GM19240 (cell line): ENCODE measurements at regions not wholly inside any gene's neighbourhood (a gene's known extent, or its start where the extent isn't known, plus 50 kb on each side); places are given as distances from the start of the nearest gene placed in this dataset.
"Not testable (repeated sequence)": the region's sequence is repeated elsewhere in the genome, so short reads cannot be mapped to it uniquely, and the experiment has no call there.

Experiments used
- DNase-seq: peaks from one replicate; pipeline ENCODE4 v3.0.0; 2011; ENCODE audit warnings: low spot score; ENCODE audit not compliant: insufficient read length

DNA sequence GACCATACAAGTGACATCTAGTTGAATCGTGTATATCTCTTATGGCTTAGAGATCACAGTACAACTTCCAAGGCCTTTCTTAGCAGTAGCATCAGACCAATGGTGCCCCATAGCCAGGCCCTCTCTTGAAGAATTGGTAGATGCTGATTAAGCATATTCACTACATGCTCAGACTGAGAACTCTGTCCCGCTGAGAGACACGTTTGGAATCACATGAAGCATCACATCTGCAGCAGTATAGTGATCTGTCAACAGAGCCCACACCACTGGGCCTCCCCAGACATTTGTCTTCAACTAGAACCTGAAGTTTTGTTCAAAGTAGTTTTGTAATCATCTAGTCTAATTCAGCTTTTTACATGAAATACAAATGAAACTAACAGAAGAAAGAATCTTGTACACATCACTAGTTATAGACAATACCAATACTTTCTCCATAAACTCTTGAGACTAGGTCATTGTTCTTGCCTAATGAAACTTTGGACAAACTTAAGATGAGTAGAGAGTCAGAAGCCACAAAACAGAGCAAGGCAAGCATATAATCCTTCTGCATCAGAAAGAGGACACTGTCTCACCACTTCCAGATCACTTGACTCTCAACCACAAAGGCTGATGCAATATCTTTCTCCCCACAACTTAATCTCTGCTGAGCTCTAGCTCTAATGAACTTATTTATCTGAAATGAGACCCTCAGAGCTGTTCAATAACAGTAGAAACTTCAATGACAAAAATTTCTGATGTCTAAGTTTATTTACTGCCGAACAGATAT lies 182.7 kb downstream of the TBX18 start:
- DNase-seq: no peak

- DNase-seq: no peak
These were observed 185.0 kb downstream of the TBX18 start for GRCh38 chr6:84579404-84579803.

GRCh38 chr6:84576029-84576428 lies 188.4 kb downstream of the TBX18 start:
- DNase-seq: no peak

DNA sequence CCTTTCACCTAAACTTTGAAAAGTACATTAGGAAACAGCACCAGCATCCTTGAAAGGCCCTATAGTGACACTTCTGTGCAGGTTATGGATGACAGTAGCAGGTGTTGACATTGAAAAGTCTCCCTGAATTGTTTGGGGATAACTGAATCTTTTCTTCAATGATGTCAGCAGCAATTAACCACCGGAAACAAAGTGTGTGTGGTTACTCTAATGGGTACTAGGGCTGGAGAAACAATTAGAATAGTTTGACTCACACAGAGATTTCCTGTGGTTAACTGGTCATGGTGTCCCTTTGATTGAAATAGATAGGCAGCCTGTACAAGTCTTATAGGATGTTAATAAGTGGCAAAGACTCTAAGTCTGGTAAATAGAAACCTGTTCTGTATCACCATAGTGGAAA lies 189.1 kb downstream of the TBX18 start:
- DNase-seq: no peak

DNA sequence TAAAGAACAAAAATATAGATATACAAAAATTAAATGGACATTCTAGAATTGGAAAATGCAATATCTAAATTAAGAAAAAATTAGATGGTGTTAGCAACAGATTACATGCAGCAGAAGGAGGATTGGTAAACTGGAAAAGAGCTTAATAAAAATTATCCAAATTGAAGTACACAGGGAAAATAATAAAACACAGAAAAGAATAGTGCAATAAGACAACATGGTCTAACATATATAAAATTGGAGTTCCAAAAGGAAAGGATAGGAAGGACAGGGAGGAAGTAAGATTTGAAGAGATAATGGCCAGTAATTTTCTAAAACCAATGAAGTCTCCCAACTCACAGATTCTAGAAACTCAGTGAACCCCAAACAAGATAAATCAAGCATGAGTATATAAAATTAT lies 194.5 kb downstream of the TBX18 start:
- no peak for DNase-seq

- no peak for DNase-seq
These were observed 195.4 kb downstream of the TBX18 start for GRCh38 chr6:84568971-84569370.

DNA sequence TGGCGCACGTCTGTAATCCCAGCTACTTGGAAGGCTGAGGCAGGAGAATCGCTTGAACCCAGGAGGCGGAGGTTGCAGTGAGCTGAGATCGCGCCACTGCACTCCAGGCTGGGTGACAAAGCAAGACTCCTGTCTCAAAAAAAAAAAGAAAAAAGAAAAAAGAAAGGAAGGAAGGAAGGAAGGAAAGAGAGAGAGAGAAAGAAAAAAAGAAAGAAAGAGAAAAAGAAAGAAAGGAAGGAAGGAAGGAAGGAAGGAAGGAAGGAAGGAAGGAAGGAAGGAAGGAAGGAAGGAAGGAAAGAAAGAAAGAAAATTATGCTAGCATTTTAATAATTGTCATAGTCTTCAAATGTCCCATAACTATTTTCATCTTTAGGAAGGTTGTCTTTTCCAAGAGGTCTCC lies 198.7 kb downstream of the TBX18 start:
- not testable (repeated sequence) for DNase-seq

DNA sequence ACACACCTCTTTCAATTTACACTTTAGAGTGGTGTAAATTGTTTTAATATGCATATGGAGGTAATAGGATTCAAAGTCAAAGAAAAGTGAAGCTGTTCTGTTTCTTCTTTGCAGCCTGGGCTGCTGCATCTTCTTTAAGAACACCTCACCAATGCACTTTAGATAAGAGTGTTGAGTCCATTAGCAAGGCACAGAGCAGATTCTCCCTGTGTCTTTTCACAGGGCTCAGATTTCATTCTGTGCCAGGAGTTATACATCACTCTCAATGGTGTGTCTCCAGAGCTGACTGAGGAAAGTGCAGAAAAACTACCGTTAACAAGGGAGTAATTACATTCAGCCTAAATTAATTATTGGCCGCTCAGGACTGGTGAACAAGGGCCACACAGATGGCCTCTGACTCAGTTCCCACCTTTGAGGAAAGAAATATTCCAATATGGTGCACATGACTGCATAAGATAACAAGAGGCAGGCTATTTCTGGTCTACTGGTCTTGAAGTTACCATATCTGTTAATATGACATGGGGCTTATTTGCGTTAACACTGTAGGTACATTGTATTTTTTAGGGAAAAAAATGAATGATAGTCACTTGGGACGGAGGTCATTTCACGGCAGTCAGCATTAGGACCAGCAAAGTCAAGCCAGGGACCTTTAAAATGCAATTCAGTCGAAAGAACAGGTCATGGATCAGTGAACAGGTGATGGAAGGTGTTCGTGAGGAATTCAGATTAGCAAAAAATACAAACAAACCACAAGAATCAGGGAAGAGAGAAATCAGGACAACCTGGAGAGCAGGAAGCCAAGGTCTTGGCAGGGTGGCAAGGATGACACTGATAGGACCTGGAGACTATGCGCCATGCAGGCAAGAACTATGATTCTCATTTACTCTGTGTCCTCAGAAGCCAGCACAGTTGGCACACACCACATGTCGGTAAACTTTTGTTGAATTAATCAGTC lies 203.7 kb downstream of the TBX18 start:
- DNase-seq: no peak

DNA sequence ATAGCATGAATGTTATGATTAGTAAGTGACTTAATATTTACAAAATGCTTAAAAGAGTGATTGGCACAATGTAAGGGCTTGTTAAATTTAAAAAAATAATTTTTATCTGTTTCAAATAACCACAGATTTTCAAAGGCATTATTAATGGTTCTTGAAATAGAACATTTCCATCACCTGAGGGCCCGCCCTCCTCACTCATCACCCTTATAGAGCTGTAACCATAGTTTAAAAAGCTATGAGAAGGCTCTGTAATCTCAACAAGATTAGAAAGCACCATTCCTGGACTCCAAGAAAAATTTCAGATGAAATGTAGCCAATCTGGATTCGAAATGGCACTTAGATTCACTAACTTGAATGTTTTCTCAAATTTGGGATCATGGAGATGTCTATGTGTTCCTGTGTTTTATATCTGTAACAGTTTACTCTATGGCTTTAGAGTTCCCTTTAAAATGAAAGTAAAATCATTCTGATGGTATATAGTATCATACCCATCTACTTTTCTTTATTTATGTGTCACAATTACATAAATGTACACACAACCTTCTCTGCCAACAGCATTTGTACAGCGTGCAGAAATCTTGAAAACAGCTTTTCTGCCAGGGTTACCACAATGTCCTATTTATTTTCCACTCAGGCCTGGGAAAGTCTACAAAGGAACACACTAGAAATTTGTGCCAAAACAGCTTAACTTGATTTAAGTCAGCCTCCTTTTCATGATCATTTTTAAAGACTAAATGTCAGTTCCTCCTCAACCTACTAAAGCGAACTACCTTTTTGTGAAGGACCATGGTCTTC lies 207.7 kb downstream of the TBX18 start:
- DNase-seq: no peak

DNA sequence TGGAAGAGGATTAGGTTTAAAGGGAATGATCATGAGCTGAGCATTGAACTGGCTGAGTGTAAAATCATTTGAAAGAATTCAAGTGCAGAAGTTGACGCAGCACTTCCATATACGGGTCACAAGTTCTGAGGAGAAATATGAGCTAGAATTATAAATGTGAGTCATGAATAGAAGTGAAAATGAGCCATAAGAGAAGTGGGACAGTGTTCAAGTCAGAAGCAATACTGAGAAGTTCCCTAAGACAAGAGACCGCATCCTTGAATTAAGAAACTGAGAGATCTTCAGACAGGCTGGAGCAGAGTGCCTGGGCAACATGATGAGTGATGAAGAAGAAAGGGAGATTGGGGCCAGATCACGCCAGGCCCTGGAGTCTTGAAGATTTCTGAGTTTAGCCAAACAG lies 209.7 kb downstream of the TBX18 start:
- DNase-seq: no peak

DNA sequence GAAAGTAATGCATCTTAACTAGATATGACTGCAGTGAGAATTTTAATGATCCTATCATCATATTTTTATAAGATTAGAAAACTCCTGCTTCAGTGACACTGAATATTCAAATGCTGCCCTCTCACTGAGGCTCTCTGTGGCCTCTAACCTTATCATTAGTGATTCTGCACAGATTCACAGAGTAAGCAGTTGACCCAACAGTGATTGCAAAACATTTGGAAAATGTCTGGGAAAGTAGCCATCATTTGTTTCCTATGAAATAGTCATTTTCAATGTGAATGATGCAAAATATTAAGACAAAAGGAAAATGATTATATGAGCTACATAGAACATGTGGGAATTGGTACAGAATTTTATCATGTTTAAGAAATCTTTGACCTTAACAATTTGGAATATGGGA lies 210.3 kb downstream of the TBX18 start:
- no peak for DNase-seq

DNA sequence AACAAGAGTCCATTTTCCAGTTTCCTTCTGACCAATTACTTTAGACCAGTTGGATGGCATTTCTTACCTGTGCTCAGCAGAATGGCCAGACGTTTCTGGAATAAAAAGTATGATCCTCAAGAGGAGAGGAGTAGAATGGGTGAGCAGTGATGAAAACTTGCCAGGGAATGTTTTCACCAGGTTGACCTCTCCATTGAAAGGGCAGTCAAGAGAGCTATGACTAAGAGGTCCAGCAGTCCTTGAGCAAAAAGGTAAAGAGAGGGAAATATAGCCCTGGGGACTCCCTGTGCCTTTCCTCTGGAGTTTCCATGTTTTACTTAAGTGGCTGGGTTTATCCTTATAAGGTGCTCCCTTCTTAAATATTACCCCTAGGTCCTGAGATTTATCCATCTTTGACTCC lies 210.9 kb downstream of the TBX18 start:
- no peak for DNase-seq

- DNase-seq: no peak
These were observed 212.6 kb downstream of the TBX18 start for GRCh38 chr6:84551797-84552196.

DNA sequence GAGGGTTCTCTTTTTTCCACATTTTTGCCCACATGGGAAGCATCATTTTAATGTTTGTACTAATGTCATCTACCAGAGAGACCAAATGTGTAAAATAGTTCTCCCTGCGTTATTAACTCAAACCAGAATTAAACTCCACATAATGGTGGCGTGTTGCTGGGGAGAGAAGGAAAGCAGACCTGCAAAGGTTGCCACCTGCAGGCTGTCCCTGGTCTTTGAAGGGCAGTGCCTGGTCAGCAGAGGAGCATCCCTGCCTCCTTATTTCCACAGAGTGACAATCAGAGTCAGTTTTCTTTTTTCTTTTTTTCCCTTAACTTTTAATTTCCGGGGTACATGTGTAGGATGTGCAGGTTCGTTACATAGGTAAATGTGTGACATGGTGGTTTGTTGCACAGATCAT lies 214.5 kb downstream of the TBX18 start:
- DNase-seq: no peak

- DNase-seq: no peak
These were observed 217.0 kb downstream of the TBX18 start for GRCh38 chr6:84547341-84547801.

DNA sequence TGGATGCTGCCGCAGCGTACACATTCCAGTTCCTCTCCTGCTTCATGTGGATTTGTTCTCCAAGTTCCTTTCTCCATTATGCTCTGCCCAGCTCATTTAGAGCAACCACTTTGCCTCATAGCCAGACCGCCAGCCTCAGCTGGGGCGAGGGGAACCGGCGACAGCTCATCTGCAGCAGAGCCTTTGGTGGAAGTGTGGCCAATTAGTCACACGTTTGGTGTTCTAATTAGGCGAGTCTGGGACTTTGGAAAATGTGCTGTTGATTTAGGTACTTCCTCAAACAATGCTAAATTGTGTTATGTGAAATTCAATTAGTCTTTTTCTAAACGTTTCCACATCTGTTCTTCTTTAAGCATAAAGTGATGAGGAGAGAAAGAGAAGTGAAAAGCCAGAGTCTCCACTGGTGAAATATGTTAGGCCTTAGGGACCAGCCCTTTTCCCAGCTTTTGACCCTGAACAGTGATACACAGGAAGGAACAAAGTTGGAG lies 217.9 kb downstream of the TBX18 start:
- DNase-seq: no peak

GRCh38 chr6:84539122-84539856 lies 225.1 kb downstream of the TBX18 start:
- no peak for DNase-seq

GRCh38 chr6:84536885-84537638 lies 227.3 kb downstream of the TBX18 start:
- DNase-seq: no peak

- DNase-seq: no peak
These were observed 236.2 kb downstream of the TBX18 start for GRCh38 chr6:84528201-84528600.

- no peak for DNase-seq
These were observed 237.8 kb downstream of the TBX18 start for GRCh38 chr6:84526631-84527030.
